HG03066 (cell line): ENCODE measurements at regions not wholly inside any gene's neighbourhood (a gene's known extent, or its start where the extent isn't known, plus 50 kb on each side); places are given as distances from the start of the nearest gene placed in this dataset.
A peak's percentile ranks its signal among the peaks of the same experiment; 100 is the strongest.

Source experiments
- ATAC-seq: cut with Tn5 transposase; IDR thresholded peaks from one replicate; pipeline ENCODE4 v1.9.1; 2021; ENCODE audit warnings: low read depth; ENCODE audit not compliant: unreplicated experiment

DNA sequence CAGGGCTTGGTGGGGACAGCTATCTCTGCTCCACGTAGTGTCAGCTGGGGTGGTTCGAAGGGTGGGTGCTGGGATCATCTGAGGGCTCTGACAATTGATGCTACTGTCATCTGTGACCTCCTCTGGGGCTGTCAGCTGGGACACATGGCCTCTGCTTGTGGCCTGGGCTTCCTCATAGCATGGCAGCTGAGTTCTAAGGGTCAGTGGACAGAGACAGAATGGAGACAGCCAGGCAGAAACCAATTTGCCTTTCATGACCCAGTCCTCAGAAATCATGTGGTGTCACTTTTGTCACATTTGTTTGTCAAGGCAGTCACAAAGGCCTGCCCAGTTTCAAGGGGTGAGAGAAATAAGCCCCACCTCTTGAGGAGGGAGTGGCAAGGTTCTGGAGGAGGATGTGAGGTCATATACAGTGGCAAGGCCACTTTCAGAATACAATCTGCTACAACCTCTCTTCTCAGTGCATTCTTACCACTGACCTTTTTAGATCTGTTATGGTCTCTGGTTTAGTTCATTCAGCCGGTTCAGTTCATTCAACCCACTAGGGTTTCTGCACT lies 103.6 kb upstream of the BCOR start:
- ATAC-seq: peak; percentile 87

DNA sequence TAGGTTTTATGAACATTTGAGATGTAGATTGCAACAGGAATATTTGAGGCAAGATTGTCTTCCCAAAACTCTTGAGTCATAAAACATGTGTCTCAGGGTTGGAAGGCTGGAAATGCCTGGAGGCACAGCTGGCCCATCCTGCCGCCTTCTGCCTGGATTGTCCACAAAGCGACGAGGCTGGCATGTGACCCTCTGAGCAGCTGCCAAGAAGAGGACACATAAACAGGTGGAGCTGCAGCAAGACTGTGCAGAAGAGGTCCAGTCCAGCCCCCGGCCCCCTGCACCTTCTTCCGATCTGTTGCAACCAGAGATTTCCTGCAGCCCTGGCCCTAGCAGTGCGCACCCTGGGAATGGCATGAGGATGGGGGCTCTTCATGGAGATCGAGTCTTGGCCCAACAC lies 101.9 kb upstream of the BCOR start:
- ATAC-seq: no peak

DNA sequence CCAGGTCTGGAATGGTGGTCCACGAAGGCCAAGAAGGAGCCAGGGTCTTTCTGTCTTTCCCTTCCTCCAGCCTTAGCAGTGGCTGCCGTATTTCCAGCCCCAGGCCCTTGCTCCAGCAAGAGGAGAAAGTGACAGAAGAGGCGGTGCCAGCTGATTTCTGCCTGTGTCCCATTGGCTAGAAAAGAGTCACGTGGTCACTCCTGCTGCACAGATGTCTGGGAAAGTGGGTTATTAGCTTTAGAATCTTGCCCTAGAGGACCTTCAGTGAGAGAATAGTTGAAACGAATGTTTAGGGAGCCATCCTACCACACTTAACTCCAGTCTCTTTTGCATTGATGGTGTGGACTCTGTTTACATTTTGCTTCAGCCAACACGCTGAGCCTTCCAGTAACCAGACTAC lies 99.3 kb upstream of the BCOR start:
- no peak for ATAC-seq

DNA sequence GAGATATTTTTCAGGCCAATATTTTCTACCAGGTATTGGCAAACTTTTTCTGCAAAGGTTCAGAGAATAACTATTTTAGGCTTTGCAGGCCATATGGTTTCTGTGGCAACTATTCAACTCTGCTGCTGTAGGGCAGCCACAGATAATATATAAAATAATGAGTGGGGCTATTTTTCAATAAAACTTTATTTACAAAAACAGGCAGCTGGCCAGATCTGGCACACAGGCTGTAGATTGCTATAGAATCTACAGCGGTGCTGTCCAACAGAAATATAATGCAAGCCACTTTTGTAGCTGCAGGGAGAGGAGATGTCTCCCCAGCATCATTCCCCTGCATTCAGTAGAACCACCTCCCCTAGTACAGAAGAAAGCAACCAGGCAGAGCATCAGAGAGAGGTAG lies 97.6 kb upstream of the BCOR start:
- ATAC-seq: no peak

DNA sequence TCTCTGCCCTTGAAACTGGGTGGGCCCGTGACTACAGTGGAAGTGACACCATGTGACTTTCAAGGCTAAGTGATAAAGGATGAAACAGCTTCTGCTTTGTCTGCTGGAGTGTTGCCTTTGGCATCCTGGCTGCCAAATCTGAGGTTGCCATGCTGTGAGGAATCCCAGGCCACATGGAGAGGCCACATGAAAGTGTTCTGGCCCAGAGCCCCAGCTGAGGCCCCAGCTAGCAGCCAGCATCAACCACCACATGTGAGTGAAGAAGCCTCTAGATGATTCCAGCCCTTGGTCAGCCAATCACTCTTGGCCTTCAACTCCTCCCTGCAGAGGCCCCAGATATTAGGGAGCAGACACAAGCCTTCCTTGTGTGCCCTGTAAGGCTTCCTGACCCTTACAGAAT lies 94.4 kb upstream of the BCOR start:
- ATAC-seq: no peak

DNA sequence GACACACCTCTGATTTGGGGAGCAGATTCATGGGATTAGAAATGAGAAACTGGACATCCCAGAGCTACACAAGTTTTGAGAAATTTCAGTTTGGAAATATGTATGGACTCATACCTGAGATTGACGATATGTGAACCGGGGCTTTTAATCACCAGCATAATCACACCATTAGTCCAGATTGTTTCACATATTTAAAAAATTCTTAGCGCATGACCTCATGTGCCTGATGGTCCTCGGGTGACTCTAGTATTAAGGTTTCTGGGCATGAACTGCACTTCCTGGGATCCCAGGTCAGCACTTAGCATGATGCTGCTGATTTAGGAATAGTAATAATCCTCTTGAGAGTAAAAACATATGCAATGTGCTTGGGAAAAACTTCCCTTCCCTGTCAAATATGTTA lies 91.9 kb upstream of the BCOR start:
- ATAC-seq: no peak

DNA sequence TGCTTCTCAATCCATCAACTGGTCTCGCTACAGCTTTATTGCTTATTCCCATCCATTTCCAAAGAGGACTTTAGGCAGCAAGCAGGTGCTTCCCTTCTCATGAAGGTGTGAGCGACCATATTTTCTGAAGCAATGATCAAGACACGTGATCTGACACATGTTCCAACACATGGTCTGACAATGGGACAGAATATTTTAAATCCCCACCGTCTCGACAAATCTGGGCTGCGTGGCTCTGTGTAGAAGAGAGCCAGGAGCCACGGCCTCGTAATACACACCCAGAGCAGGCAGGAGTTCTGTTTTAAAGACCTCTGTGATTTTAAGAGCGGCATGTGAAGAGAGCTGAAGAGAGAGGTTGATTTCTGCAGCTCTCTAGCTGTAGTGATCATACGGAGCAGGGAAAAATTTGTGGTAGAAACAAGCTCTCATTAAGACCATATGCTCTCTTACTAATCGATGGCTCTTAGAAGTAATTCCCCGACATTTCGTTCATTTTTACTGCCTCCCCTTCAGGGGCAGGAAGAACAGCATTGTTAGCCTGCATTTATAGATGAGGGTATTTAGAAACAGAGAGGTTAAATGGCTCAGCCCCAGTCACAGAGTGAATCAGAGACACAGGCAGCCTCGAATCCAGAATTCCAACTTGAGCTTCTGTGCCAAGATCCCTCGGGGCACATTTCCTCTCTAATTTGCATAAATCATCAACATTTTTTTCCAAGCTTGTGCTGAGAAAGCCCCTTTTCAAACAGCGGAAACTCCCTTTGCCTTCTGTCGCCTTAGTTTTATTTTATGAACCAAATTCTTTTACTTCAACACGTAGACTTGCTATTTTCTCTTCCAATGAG lies 91.0 kb upstream of the BCOR start:
- no peak for ATAC-seq

DNA sequence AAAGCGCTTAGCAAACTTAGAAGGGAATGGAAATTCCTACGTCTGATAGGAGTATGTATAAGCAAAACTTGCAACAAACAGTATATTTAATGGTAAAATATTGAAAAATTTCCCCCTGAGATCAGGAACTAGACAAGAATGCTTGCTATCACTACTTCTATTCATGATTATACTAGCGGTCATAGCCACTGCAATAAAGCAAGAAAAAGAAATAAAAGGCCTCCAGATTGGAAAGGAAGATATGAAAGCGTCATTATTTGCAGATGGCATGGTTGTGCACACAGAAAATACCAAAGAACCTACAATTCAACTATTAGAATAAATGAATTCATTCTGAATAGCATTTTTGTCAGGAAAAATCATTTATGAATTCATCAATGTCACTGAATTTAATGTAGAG lies 87.2 kb upstream of the BCOR start:
- no peak for ATAC-seq

DNA sequence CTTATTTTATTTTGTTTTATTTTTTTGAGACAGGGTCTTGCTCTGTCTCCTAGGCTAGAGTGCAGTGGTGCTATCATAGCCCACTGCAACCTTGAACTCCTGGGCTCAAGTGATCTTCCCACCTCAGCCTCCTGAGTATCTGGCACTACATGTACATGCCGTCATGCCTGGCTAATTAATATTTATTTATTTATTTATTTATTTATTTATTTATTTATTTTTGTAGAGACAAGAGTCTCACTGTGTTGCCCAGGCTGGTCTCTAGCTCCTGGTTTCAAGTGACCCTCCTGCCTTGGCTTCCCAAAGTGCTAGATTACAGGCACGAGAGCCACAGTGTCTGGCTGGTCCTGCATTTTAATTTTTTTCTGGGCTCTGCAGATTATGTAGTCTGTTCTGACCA lies 84.9 kb upstream of the BCOR start:
- ATAC-seq: no peak

DNA sequence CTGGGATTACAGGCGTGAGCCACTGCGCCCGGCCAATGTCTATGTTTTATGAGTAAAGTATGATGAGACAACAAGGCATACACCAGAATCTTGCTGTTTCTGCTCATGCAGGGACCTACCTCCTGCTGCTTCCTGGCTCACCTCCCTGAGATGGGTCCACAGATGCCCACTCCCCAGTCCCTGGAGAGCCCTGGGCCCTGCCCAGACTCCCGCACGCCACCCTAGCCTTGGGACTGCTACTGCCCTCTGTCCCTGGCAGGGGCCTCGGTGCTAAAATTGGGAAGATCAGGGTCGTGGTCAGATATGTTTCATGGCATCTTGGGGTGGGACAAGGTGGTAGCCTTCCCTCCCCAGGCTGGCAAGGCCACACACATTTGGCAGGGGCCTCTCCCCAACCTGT lies 84.3 kb upstream of the BCOR start:
- no peak for ATAC-seq

DNA sequence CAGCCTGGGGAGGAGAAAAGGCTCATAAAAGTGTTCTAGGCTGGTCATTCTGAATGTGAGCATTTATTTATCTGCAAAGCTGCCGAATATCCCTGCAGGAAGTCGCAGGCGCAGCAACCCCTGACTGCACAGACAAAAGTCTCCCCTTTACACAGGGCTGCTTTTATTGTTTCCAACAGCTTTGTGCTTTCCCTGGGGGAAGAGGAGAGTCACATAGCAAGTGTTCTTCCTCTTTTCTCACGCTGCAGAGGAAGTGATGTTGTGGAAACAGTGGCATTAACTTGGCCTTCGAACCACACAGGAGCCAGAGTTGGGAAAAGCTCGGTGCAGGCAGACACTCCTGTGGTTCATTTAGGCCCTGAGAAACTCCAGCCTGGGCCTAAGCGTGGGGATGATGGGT lies 81.5 kb upstream of the BCOR start:
- no peak for ATAC-seq

DNA sequence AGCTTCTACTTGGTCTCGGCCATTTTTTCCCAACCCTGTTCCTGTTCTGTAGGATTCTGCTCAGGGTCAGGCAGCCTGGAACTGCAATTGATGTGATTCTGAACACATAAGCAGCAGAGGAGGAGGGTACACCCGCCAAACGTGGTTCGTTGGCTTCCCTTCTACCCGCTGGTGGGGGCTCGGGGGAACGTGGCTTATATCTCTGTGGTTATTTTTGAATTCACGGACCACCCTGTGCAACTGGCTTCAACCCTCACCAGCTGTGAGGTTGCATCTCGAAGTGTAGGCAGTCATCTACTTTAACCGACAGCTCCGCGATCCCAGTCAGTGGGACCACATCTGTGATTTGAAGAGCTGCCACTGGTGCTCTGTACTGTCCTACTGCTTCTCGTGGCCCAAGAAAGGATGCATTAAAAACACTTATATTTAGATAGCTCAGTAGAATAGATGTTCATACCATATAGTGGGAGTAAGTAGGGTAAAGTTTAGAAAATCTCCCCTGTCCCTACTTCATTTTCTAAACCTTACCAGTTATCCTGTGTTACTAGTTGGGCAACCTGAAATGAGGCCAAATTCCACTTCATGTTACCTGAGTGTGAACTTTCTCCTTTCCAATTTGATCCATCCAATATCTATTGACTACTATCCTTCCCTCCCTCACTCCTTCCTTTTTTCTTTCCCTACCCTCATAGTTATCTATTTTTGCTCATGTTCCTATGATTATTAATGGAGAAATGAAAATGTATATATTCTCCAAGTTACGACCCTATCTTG lies 80.4 kb upstream of the BCOR start:
- ATAC-seq: no peak

DNA sequence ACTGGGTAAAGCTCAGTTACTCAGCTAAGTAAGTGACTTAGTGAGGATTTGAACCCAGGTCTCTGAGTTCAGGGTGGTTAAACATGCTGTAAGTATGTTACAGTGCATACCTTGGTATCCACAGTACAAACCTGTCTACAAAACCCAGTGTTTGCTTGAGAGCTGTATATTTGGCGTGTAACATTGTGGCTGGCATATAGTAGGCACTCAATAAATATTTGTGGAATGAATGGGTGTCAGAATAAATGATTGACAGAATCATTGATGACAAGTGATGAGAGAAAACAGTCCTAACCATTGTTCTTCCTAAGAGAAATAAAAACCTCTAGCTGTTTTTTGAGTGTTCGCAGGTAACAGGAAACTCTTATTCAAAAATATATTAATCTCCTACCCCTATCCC lies 79.7 kb upstream of the BCOR start:
- no peak for ATAC-seq

DNA sequence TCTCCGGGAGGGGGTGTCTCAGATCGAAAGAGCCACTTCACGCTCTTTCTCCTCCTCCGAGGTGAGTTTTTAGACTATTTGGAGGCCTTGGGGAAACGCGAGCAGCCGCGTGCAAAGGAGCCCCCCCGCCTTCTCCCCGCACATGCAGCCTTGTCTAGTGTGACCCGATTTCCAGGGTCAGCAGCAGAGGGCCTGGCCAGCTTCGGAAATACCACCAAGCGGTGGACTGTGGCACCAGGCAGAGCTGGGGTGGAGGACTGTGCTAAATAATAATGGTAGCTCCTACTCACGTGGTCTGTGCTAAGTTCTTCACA lies 79.3 kb upstream of the BCOR start:
- ATAC-seq: no peak

DNA sequence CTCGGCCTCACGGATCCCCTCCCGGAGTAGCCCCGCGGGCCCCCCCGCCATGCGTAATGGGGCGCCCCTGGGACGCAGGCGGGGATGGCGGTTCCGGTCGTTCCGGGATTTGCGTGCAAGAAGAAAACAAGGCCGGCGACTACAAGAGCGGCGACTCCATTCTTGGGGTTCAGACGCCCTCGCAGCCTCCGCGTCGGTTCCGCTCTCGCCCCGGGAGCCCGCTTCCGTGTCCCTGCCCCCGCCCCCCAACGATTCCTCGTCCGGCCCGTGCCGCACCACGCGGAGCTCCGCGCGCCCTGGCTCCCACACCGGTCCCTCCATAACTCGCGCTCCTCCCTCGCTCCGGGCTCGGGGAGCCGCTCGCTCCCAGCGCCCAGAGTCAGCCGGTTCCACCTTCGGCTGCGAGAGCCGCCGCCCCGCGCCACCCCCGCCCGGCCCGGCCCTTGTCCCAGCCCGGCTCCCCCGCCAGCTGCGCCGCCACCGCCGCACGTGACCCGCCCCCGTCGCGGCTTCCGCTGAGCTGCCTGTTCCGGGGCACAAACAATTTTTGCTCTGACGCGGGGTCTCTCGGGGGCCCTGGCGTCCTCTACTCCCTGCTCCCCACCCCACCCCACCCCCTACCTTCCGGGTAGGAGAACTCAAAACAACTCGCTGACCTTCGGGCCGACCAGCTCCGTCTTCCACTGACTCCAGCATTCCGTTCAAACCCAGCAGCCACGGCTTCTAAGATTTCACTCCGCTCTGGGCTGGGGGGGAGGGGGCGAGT lies 78.8 kb upstream of the BCOR start:
- peak; percentile 24 for ATAC-seq

DNA sequence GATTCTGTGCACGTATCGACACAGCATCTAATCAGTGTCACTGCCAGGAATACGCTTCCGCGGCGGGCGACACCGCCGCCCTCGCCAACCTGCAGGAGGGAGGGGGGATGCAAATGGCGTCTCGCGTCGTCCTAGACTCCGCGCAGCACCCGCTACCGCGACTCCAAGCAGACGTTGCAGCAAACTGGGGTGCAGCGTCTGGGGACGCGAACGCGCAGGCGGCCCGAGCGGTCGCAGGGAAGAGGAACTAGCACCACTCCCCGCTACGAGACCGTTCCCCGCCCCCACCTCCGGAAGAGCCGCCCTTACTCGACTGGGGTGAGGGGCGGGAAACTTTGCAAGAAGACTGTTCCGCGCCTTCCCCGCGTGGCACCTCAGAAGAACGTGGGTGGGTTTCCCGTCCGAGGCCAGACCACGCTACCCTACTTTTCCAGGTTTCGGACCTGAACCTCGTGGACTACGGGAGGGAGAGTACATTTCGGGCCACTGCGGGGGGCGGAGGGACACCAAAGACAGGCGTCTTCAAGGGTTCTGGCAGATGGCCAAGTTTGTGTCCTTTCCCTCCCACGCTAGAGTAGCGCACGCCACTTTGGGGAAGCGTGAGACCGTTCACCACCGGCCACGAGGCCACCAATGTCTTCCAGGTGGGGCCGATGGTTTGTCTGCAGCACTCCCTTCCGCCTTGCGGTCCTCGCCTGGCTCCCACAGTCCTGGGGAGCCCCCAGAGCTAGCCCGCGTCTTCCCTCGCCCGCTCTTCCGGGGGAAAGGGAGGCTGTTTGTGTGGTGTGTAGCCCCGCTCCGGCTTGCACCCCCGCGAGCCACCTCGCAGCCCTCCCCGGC lies 78.0 kb upstream of the BCOR start:
- ATAC-seq: peak; percentile 37

DNA sequence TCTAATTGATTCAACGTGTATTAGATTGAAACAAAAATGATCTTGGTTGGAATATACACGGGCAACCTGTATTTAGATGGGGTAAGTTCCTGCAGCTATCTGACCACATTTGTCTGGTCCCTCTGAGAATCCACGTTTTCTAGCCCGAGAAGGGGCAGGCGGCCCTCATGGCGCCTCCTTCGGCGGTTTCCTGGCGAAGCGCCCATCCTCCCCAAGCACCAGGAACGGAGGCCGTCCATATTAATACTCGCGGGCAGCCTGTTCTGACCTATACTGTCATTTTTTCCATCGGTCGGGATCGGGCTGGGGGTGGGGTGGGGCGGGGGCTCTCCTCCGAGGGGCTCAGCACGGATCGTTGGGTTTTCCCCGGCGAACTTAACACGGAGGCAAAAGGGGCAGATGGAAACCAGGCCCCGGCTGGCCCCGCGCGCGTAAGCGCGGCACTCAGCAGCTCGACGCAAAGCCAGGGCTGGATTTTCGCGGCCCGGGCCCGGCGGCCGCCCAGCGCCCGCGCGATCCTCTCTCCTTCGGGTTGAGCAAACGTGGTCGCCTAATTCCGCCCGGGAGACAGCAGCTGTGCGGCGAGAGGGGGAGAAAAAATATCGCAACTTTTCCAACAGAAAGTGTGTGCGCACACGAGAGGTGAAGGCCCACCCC lies 77.2 kb upstream of the BCOR start:
- no peak for ATAC-seq

DNA sequence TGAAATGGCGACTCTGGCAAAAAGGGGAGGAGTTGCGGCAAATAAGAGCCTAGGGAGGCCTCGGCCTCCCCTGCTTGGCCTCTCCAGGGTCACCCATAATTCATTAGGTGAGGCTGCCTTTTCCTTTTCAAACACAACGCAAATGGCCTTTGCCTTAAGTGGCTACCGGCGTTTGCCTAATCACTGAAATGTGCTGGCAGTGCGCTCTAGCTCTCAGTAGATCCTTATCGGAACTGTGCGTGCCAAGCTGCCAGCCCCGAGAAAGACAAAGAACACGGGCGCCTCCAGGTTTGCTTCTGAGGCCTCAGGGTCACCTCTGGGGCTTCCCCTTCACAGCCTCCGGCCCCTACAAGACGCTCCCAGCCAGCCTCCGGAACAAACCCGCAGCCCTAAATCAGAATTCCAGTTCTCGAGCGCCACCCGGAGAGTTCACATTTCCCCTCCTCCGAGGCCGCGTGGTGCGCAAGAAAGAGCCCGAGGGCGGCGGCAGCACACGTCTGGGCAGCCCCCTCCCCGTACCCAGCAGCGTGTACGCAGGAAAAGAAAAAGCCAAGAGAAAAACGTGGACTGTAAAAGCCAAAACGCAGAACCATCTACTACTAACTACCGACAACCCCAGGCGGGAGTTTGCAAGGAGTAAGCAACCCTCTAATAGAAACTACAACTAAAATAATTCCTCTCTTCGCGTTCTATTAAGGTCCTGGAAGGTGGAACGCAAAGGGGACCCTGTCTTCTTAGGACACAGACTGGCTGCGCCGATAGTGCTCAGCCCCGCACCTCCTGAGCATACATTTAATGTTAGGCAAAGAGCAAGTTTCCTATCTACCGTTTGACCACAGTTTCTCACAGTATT lies 76.5 kb upstream of the BCOR start:
- ATAC-seq: no peak
